ENCODE measurements at regions not wholly inside any gene's neighbourhood (a gene's known extent, or its start where the extent isn't known, plus 50 kb on each side); places are given as distances from the start of the nearest gene placed in this dataset.

GRCh38 chr14:76708028-76708427 lies 53.2 kb upstream of the VASH1 start:
- TF ChIP-seq, protein P1, sequence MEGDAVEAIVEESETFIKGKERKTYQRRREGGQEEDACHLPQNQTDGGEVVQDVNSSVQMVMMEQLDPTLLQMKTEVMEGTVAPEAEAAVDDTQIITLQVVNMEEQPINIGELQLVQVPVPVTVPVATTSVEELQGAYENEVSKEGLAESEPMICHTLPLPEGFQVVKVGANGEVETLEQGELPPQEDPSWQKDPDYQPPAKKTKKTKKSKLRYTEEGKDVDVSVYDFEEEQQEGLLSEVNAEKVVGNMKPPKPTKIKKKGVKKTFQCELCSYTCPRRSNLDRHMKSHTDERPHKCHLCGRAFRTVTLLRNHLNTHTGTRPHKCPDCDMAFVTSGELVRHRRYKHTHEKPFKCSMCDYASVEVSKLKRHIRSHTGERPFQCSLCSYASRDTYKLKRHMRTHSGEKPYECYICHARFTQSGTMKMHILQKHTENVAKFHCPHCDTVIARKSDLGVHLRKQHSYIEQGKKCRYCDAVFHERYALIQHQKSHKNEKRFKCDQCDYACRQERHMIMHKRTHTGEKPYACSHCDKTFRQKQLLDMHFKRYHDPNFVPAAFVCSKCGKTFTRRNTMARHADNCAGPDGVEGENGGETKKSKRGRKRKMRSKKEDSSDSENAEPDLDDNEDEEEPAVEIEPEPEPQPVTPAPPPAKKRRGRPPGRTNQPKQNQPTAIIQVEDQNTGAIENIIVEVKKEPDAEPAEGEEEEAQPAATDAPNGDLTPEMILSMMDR (IDR thresholded peaks at IDR 0.05): no peak
- TF ChIP-seq POLR2A (IDR thresholded peaks at IDR 0.05): no peak

All from adrenal gland (tissue), 5 donors.